Stomach (tissue), 8 donors: ENCODE measurements at regions not wholly inside any gene's neighbourhood (a gene's known extent, or its start where the extent isn't known, plus 50 kb on each side); places are given as distances from the start of the nearest gene placed in this dataset.

Experiments used
- DNase-seq, 2 donors: peaks; one replicate each; pipeline versions ENCODE4 v3.0.0 to v3.0.0-alpha.2; 2013 to 2019
- H3K27ac ChIP-seq, 5 donors: fragments of 200-600 bp in 4 of 5; sonication (generic) in 4 of 5; one replicate each; pipeline ENCODE4 v1.5.1; 2013 to 2019; ENCODE audit warnings: mild to moderate bottlenecking in 1 of 5, moderate library complexity in 1 of 5
- H3K27me3 ChIP-seq, 3 donors: fragments of 200-600 bp; sonication (generic); one replicate each; pipeline ENCODE4 v1.5.1; 2017 to 2019; ENCODE audit warnings: mixed run types in 1 of 3
- H3K36me3 ChIP-seq, 4 donors: fragments of 200-600 bp; sonication (generic); 1 replicate in 3 of 4; 2 replicates in 1 of 4; pipeline ENCODE4 v1.5.1; 2016 to 2019
- H3K4me1 ChIP-seq, 4 donors: fragments of 200-600 bp; sonication (generic); one replicate each; pipeline ENCODE4 v1.5.1; 2016 to 2019
- H3K4me3 ChIP-seq, 4 donors: fragments of 200-600 bp; sonication (generic) in 3 of 4; one replicate each; pipeline ENCODE4 v1.5.1; 2016 to 2019; ENCODE audit warnings: mild to moderate bottlenecking in 1 of 4
- H3K9me3 ChIP-seq, 4 donors: fragments of 200-600 bp; sonication (generic); one replicate each; pipeline ENCODE4 v1.5.1; 2016 to 2019
- EP300 ChIP-seq: sonication (generic); formaldehyde crosslinking; IDR thresholded peaks from one replicate; pipeline ENCODE4 v1.6.1; 2017; ENCODE audit warnings: antibody characterized with exemption
- POLR2A ChIP-seq, 4 donors: fragments of 450-650 bp; IDR thresholded peaks; one replicate each; pipeline ENCODE4 v1.6.1; 2016; ENCODE audit warnings: antibody characterized with exemption in 4 of 4, control low read depth in 2 of 4, mild to moderate bottlenecking in 1 of 4, moderate library complexity in 1 of 4
- POLR2AphosphoS5 ChIP-seq, 3 donors: sonication (generic); formaldehyde crosslinking; IDR thresholded peaks; one replicate each; pipeline ENCODE4 v1.6.1; 2016; ENCODE audit warnings: antibody characterized with exemption in 3 of 3
- WGBS, 5 donors: extraction: QIAGEN DNeasy Blood & Tissue Kit in 3 of 5; methylation state at CpG; one replicate each; pipeline versions ENCODE4 v1.1.5 to v1.1.7; 2013 to 2018; 5-methylcytosine and 5-hydroxymethylcytosine counted together
- intact Hi-C: fragments of 100-400 bp; cut with DNase I; formaldehyde crosslinking; loops from one replicate; pipeline ENCODE4 v1.15.1; 2023; ENCODE audit warnings: low total_unique reads
- TF ChIP-seq, protein P1 (sequence below), 7 experiments: fragments of 450-650 bp in 4 of 7; fragments of 200-600 bp in 3 of 7; sonication (generic) in 3 of 7; IDR thresholded peaks; one replicate each; pipeline ENCODE4 v1.5.1; 2016 to 2019; ENCODE audit warnings: antibody characterized with exemption in 7 of 7, control low read depth in 2 of 7, mild to moderate bottlenecking in 1 of 7
- donor health status: healthy with polysubstance abuse.
- donor health status: Bipolar disorder and iron deficiency.
- donor health status: healthy.

DNA sequence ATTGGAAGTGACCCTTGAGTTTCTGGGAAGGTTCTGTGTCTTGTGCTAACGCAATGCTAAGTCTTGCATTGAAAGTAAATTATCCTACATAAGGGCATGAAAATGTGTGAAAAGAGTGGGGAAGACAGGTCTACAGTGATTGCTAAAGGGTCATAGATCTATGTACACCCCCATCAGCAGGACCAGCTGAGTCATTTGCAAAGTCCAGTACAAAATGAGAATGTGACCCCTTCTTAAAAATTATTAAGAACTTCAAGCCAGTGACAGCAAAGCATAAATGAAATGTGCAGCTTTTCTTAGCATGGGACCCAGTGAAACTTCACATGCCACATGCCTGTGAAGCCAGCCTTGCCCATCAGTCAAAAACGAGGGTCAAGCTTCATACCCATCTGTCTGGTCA is 640.7 kb upstream of the MKI67 start:
- TF ChIP-seq POLR2AphosphoS5 (IDR thresholded peaks at IDR 0.05) = no peak
- no peak for TF ChIP-seq EP300
- TF ChIP-seq POLR2A (IDR thresholded peaks at IDR 0.05) = no peak
- TF ChIP-seq, protein P1, sequence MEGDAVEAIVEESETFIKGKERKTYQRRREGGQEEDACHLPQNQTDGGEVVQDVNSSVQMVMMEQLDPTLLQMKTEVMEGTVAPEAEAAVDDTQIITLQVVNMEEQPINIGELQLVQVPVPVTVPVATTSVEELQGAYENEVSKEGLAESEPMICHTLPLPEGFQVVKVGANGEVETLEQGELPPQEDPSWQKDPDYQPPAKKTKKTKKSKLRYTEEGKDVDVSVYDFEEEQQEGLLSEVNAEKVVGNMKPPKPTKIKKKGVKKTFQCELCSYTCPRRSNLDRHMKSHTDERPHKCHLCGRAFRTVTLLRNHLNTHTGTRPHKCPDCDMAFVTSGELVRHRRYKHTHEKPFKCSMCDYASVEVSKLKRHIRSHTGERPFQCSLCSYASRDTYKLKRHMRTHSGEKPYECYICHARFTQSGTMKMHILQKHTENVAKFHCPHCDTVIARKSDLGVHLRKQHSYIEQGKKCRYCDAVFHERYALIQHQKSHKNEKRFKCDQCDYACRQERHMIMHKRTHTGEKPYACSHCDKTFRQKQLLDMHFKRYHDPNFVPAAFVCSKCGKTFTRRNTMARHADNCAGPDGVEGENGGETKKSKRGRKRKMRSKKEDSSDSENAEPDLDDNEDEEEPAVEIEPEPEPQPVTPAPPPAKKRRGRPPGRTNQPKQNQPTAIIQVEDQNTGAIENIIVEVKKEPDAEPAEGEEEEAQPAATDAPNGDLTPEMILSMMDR (IDR thresholded peaks at IDR 0.05) = no peak
- no peaks in the 10 kb centered on the region for H3K36me3 ChIP-seq
- 67 to 78% (median 70%) methylated on average over 2 of the region's 2 CpGs for WGBS, 5 donors
- H3K27ac ChIP-seq = no peak overlapping the region
- H3K9me3 ChIP-seq = no peaks in the 10 kb centered on the region
- H3K27me3 ChIP-seq = no peaks in the 10 kb centered on the region
- H3K4me3 ChIP-seq = no peak overlapping the region
- no peaks in the 10 kb centered on the region for H3K4me1 ChIP-seq
- DNase-seq = no peak
- intact Hi-C loops = no loop called here

DNA sequence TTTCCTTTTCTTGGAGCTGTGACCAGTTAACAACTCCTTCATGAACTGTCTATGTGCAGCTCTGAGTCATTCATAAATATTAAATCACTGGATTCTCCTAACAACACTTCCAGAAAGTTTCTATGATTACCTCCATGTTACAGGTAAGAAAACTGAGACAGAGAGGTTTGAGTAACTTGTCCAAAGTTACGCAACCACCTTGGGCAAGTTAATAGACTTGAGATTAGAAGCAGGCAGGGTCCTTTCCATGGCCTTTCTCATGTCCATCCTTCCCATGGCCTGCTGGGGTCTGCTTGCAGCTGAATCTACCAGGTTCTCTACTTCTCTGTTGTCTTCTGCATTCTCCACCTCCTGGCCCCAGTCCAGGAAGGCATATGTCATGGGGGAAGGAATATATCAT is 648.8 kb upstream of the MKI67 start:
- H3K27me3 ChIP-seq = peaks cover 0 to 4% (median 0%) of the 10 kb centered on the region in 3 donors
- TF ChIP-seq POLR2A (IDR thresholded peaks at IDR 0.05) (no peak), POLR2AphosphoS5 (IDR thresholded peaks at IDR 0.05) (no peak), EP300 (no peak)
- TF ChIP-seq, protein P1 (IDR thresholded peaks at IDR 0.05) = no peak
- no peak overlapping the region for H3K27ac ChIP-seq
- H3K9me3 ChIP-seq = peaks cover 0 to 18% (median 3%) of the 10 kb centered on the region in 4 donors
- 95 to 100% (median 100%) methylated on average over 1 of the region's 1 CpG for WGBS, 5 donors
- intact Hi-C loops = no loop called here
- no peak for DNase-seq
- no peak overlapping the region for H3K4me3 ChIP-seq
- no peaks in the 10 kb centered on the region for H3K4me1 ChIP-seq
- no peaks in the 10 kb centered on the region for H3K36me3 ChIP-seq

DNA sequence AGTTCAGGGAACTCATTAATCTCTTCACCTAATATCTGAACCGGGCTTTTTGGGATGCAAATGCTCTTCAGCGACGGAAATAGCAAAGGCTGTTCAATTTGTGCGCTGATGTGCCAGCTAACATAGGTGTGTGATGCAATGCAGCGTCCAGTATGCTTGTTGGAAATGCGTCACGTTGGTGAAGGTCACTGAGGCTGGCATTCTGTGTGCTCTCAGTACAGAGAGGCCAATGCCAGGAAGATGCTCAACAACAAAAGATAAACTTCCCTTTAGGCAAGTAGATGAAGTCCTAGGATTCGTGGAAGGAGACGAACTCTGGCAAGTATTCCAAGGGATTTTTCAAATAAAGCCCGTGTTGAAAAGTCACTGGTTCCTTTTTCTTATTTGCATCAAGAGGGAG is 649.5 kb upstream of the MKI67 start:
- peaks cover 0 to 4% (median 0%) of the 10 kb centered on the region in 3 donors for H3K27me3 ChIP-seq
- no peak overlapping the region for H3K27ac ChIP-seq
- peaks cover 0 to 18% (median 3%) of the 10 kb centered on the region in 4 donors for H3K9me3 ChIP-seq
- no peak for TF ChIP-seq POLR2A (IDR thresholded peaks at IDR 0.05)
- no peak for TF ChIP-seq EP300
- TF ChIP-seq, protein P1 (IDR thresholded peaks at IDR 0.05) = no peak
- no peak for TF ChIP-seq POLR2AphosphoS5 (IDR thresholded peaks at IDR 0.05)
- no peaks in the 10 kb centered on the region for H3K4me1 ChIP-seq
- intact Hi-C loops = no loop called here
- 85 to 88% (median 87%) methylated on average over 10 of the region's 10 CpGs for WGBS, 5 donors
- H3K4me3 ChIP-seq = no peak overlapping the region
- H3K36me3 ChIP-seq = no peaks in the 10 kb centered on the region
- DNase-seq = no peak

DNA sequence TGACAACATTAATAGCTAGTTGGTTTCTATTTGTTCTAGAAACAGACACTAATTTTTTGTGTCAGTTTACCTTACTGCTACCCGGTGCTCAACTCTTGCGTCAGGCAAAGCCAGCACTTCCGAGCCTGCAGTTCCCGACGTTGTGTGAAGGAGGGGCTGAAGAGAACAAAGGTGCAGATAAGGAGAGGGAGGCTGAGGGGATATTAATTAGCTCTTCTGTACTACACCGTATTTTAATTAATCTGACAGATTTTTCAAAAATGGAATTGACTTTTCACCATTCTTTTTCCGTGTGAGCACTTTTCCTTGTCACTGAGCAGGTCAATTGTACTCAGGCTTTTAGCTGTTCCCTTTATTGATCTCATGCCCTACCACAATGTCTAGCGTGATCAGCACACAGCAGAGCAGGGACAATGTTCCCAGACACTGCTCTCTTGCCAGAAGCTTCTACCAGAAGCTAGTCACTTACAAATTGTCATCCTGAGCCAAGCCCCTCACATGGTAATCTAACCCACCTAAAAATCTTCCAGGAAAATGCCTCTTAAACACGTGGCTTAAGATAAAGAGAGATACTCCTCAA is 650.5 kb upstream of the MKI67 start:
- TF ChIP-seq EP300 (no peak), POLR2AphosphoS5 (IDR thresholded peaks at IDR 0.05) (no peak), POLR2A (IDR thresholded peaks at IDR 0.05) (no peak)
- TF ChIP-seq, protein P1 (IDR thresholded peaks at IDR 0.05) = no peak
- intact Hi-C loops = no loop called here
- Histone ChIP-seq H3K27ac (no peak overlapping the region), H3K9me3 (peaks cover 0 to 18% (median 3%) of the 10 kb centered on the region in 4 donors), H3K27me3 (peaks cover 0 to 4% (median 0%) of the 10 kb centered on the region in 3 donors), H3K4me1 (no peaks in the 10 kb centered on the region), H3K4me3 (no peak overlapping the region), H3K36me3 (no peaks in the 10 kb centered on the region)
- WGBS, 5 donors = 25 to 46% (median 36%) methylated on average over 9 of the region's 9 CpGs
- no peak for DNase-seq
